Trophoblast cell (in vitro differentiated cells and primary cell): ENCODE measurements at regions not wholly inside any gene's neighbourhood (a gene's known extent, or its start where the extent isn't known, plus 50 kb on each side); places are given as distances from the start of the nearest gene placed in this dataset.

Experiments used
- DNase-seq, 2 donors: peaks; one replicate each; pipeline ENCODE4 v3.0.0-alpha.2; 2016
- H2AFZ ChIP-seq: 2 replicates; pipeline ENCODE4 v1.6.1; 2013; ENCODE audit warnings: low read length, moderate library complexity, mild to moderate bottlenecking; ENCODE audit not compliant: insufficient read depth, poor library complexity
- H2AK5ac ChIP-seq: 2 replicates; pipeline ENCODE4 v1.6.1; 2013; ENCODE audit warnings: mild to moderate bottlenecking, low read length
- H2BK120ac ChIP-seq: 2 replicates; pipeline ENCODE4 v1.6.1; 2013; ENCODE audit warnings: low read length, mild to moderate bottlenecking, moderate library complexity; ENCODE audit not compliant: insufficient read depth, poor library complexity
- H2BK12ac ChIP-seq: 2 replicates; pipeline ENCODE4 v1.6.1; 2013; ENCODE audit warnings: mild to moderate bottlenecking, low read length, moderate library complexity
- H2BK5ac ChIP-seq: 2 replicates; pipeline ENCODE4 v1.6.1; 2013; ENCODE audit warnings: low read length, low read depth, moderate library complexity, mild to moderate bottlenecking; ENCODE audit not compliant: poor library complexity
- H3K14ac ChIP-seq: 2 replicates; pipeline ENCODE4 v1.6.1; 2013; ENCODE audit warnings: mild to moderate bottlenecking, low read length
- H3K18ac ChIP-seq: 2 replicates; pipeline ENCODE4 v1.6.1; 2013; ENCODE audit warnings: mild to moderate bottlenecking, low read length
- H3K23ac ChIP-seq: 2 replicates; pipeline ENCODE4 v1.6.1; 2013; ENCODE audit warnings: low read length
- H3K27ac ChIP-seq: 2 replicates; pipeline ENCODE4 v1.5.1; 2013; ENCODE audit warnings: low read depth, mild to moderate bottlenecking, inconsistent platforms, low read length, moderate library complexity
- H3K27me3 ChIP-seq: 2 replicates; pipeline ENCODE4 v1.6.1; 2013; ENCODE audit warnings: inconsistent platforms, mild to moderate bottlenecking, low read length, moderate library complexity; ENCODE audit not compliant: insufficient read depth
- H3K36me3 ChIP-seq, 2 experiments: 1 replicate in 1 of 2; 2 replicates in 1 of 2; pipeline ENCODE4 v1.6.1; 2013; ENCODE audit warnings: low read length in 2 of 2, mild to moderate bottlenecking in 2 of 2, moderate library complexity in 1 of 2; ENCODE audit not compliant: insufficient read depth in 2 of 2, control insufficient read depth in 1 of 2
- H3K4ac ChIP-seq: 2 replicates; pipeline ENCODE4 v1.6.1; 2013; ENCODE audit warnings: low read depth, mild to moderate bottlenecking, low read length, moderate library complexity
- H3K4me1 ChIP-seq, 2 experiments: 1 replicate in 1 of 2; 2 replicates in 1 of 2; pipeline ENCODE4 v1.6.1; 2013; ENCODE audit warnings: low read length in 2 of 2, mild to moderate bottlenecking in 2 of 2, moderate library complexity in 1 of 2; ENCODE audit not compliant: insufficient read depth in 2 of 2, control insufficient read depth in 1 of 2
- H3K4me2 ChIP-seq: 2 replicates; pipeline ENCODE4 v1.6.1; 2013; ENCODE audit warnings: inconsistent platforms, mild to moderate bottlenecking, low read length, moderate library complexity
- H3K4me3 ChIP-seq: 2 replicates; pipeline ENCODE4 v1.5.1; 2013; ENCODE audit warnings: mild to moderate bottlenecking, low read depth, low read length, inconsistent platforms
- H3K79me1 ChIP-seq: one replicate; pipeline ENCODE4 v1.6.1; 2013; ENCODE audit warnings: low read length
- H3K79me2 ChIP-seq: 2 replicates; pipeline ENCODE4 v1.6.1; 2013; ENCODE audit warnings: low read length, mild to moderate bottlenecking; ENCODE audit not compliant: control insufficient read depth, insufficient read depth, poor library complexity
- H3K9ac ChIP-seq: 2 replicates; pipeline ENCODE4 v1.6.1; 2013; ENCODE audit warnings: mild to moderate bottlenecking, low read length
- H3K9me3 ChIP-seq: 2 replicates; pipeline ENCODE4 v1.6.1; 2013; ENCODE audit warnings: low read depth, mild to moderate bottlenecking, control low read depth, inconsistent platforms, low read length; ENCODE audit not compliant: insufficient read depth
- H4K12ac ChIP-seq: 2 replicates; pipeline ENCODE4 v1.6.1; 2013; ENCODE audit warnings: low read depth, mild to moderate bottlenecking, low read length, moderate library complexity
- H4K8ac ChIP-seq: 2 replicates; pipeline ENCODE4 v1.6.1; 2013; ENCODE audit warnings: low read depth, mild to moderate bottlenecking, low read length, moderate library complexity
- H4K91ac ChIP-seq: one replicate; pipeline ENCODE4 v1.6.1; 2013; ENCODE audit warnings: low read depth, mild to moderate bottlenecking, low read length, moderate library complexity
- WGBS: extraction: QIAGEN DNeasy Blood & Tissue Kit; methylation state at CpG from one replicate; pipeline ENCODE4 v1.1.7; 2013; ENCODE audit warnings: missing lambda C conversion rate; ENCODE audit not compliant: insufficient read length, insufficient coverage; ENCODE audit errors: extremely low coverage; 5-methylcytosine and 5-hydroxymethylcytosine counted together

DNA sequence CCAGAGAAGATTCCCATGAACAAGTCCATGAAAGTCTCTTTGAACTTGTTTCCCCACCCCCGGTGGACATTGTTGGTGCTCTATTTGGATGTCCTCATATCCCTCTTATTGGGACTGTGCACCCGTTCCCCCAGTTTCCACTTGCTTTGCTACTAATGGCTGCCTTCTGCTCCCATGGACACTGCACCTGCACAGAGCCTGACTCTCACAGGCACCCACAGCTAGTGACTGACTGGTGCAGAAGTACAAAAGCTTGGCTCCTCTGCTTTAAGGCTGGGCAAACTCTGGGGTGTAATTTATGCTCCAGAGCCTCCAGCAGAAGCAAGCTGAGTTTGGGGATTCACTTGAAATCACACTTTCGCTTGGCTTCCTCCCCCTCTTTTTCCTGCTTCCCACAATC is 239.9 kb upstream of the BTBD3 start:
- Histone ChIP-seq H3K4me2 (no peak overlapping the region), H2BK5ac (peak overlapping the region; percentile 42), H2AFZ (peak overlapping the region; percentile 61), H2AK5ac (peak overlapping the region; percentile 67), H3K9ac (no peak overlapping the region), H4K12ac (no peak overlapping the region), H4K8ac (peak overlapping the region; percentile 79), H4K91ac (peak overlapping the region; percentile 94), H3K79me2 (no peaks in the 10 kb centered on the region), H3K27ac (peak overlapping the region; percentile 71), H3K79me1 (peaks cover 12% of the 10 kb centered on the region), H3K4me3 (peak overlapping the region; percentile 4), H3K14ac (peak overlapping the region; percentile 59), H3K23ac (no peak overlapping the region), H2BK12ac (peak overlapping the region; percentile 97), H3K4ac (peak overlapping the region; percentile 10), H3K36me3 (no peaks in the 10 kb centered on the region), H2BK120ac (peak overlapping the region; percentile 93), H3K9me3 (peaks cover 2% of the 10 kb centered on the region), H3K18ac (peak overlapping the region; percentile 25), H3K27me3 (no peaks in the 10 kb centered on the region), H3K4me1 (peaks cover 5 to 7% of the 10 kb centered on the region in 2 experiments)
- DNase-seq: no peak
- no CpG with 5 or more reads among the region's 3 CpGs for WGBS

DNA sequence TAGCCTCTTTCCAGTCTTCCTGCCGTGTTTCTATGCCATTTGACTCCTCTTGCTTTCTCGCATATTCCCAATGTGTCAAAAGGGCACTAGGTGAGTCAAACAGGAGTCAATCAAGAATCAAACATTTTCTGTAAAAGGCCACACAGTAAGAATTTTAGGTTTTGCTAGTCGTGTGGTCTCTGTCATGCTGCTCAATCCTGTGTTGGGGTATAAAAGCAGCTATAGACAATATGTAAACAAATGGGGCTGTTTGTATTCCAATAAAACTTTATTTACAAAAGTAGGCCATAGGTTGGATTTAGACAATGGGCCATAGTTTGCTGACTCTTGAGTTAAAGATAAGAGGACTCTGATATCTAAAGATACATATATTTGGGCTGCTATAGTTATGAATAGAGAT is 235.4 kb upstream of the BTBD3 start:
- H2AK5ac ChIP-seq: no peak overlapping the region
- no CpG with 5 or more reads among the region's 3 CpGs for WGBS
- peaks cover 2% of the 10 kb centered on the region for H3K9me3 ChIP-seq
- H3K18ac ChIP-seq: no peak overlapping the region
- no peak overlapping the region for H3K4me3 ChIP-seq
- no peak overlapping the region for H3K9ac ChIP-seq
- no peak overlapping the region for H3K4ac ChIP-seq
- H3K27me3 ChIP-seq: no peaks in the 10 kb centered on the region
- H3K4me2 ChIP-seq: no peak overlapping the region
- no peak overlapping the region for H4K12ac ChIP-seq
- H3K36me3 ChIP-seq: no peaks in the 10 kb centered on the region
- H3K4me1 ChIP-seq: peaks cover 3 to 10% of the 10 kb centered on the region in 2 experiments
- peaks cover 9% of the 10 kb centered on the region for H3K79me1 ChIP-seq
- no peak overlapping the region for H4K8ac ChIP-seq
- no peaks in the 10 kb centered on the region for H3K79me2 ChIP-seq
- no peak overlapping the region for H2AFZ ChIP-seq
- H3K14ac ChIP-seq: no peak overlapping the region
- no peak overlapping the region for H2BK5ac ChIP-seq
- H3K23ac ChIP-seq: no peak overlapping the region
- no peak overlapping the region for H4K91ac ChIP-seq
- no peak overlapping the region for H2BK120ac ChIP-seq
- no peak for DNase-seq
- H3K27ac ChIP-seq: no peak overlapping the region
- peak overlapping the region; percentile 61 for H2BK12ac ChIP-seq

DNA sequence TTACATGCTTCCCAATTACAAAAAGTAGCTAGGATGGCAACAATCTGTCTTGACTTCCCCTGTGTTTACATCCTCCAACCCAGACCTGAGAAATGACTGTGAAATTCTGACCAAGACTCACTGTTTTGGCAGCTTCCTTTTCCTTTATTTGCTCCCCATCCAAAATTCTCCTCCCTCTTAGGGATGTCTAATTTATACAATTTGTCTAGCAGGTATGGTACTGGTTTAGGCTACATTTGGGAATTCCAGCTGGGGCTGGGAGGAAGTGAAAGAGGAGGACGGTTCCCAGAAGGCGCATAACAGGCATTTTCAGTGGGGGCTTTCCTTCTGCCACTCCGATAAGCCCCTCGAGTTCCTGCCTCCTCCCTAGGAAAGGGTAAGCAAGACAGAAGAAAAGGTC is 231.5 kb upstream of the BTBD3 start:
- Histone ChIP-seq H3K9ac (no peak overlapping the region), H4K91ac (no peak overlapping the region), H2BK120ac (no peak overlapping the region), H2AFZ (no peak overlapping the region), H3K4me1 (peaks cover 0 to 4% of the 10 kb centered on the region in 2 experiments), H3K27ac (no peak overlapping the region), H3K4me3 (no peak overlapping the region), H3K9me3 (no peaks in the 10 kb centered on the region), H4K12ac (no peak overlapping the region), H3K36me3 (no peaks in the 10 kb centered on the region), H3K79me2 (no peaks in the 10 kb centered on the region), H3K18ac (no peak overlapping the region), H3K23ac (no peak overlapping the region), H2AK5ac (no peak overlapping the region), H2BK12ac (no peak overlapping the region), H2BK5ac (no peak overlapping the region), H3K79me1 (no peaks in the 10 kb centered on the region), H3K27me3 (no peaks in the 10 kb centered on the region), H3K4me2 (no peak overlapping the region), H3K14ac (no peak overlapping the region), H3K4ac (no peak overlapping the region), H4K8ac (no peak overlapping the region)
- no CpG with 5 or more reads among the region's 4 CpGs for WGBS
- DNase-seq: no peak

- Histone ChIP-seq H3K4me2 (peak overlapping the region; percentile 53), H3K36me3 (no peaks in the 10 kb centered on the region), H2AFZ (no peak overlapping the region), H3K9ac (no peak overlapping the region), H3K9me3 (no peaks in the 10 kb centered on the region), H4K91ac (no peak overlapping the region), H3K79me2 (no peaks in the 10 kb centered on the region), H3K4me1 (peaks cover 0 to 4% of the 10 kb centered on the region in 2 experiments), H3K18ac (no peak overlapping the region), H4K8ac (no peak overlapping the region), H3K23ac (no peak overlapping the region), H2AK5ac (no peak overlapping the region), H3K4ac (no peak overlapping the region), H3K79me1 (no peaks in the 10 kb centered on the region), H2BK120ac (no peak overlapping the region), H4K12ac (no peak overlapping the region), H3K14ac (no peak overlapping the region), H3K27ac (no peak overlapping the region), H2BK5ac (no peak overlapping the region), H3K27me3 (no peaks in the 10 kb centered on the region), H2BK12ac (no peak overlapping the region), H3K4me3 (no peak overlapping the region)
- WGBS: no CpG with 5 or more reads among the region's 42 CpGs
- DNase-seq: no peak
These were observed 230.7 kb upstream of the BTBD3 start for GRCh38 chr20:11686820-11687543.
